Progenitor cell of endocrine pancreas (in vitro differentiated cells): ENCODE measurements at regions not wholly inside any gene's neighbourhood (a gene's known extent, or its start where the extent isn't known, plus 50 kb on each side); places are given as distances from the start of the nearest gene placed in this dataset.
A peak's percentile ranks its signal among the peaks of the same experiment; 100 is the strongest.
"Not testable (repeated sequence)": the region's sequence is repeated elsewhere in the genome, so short reads cannot be mapped to it uniquely, and the experiment has no call there.

Source experiments
- DNase-seq: peaks from one replicate; pipeline ENCODE4 v3.0.0; 2021; ENCODE audit warnings: low spot score; ENCODE audit not compliant: unreplicated experiment
- H3K27ac Mint-ChIP-seq: 2 replicates; pipeline ENCODE4 v1.8.0; 2021; ENCODE audit warnings: mild to moderate bottlenecking, moderate library complexity, mixed read lengths
- H3K27me3 Mint-ChIP-seq: 2 replicates; pipeline ENCODE4 v1.8.0; 2021; ENCODE audit warnings: mixed read lengths
- H3K36me3 Mint-ChIP-seq: 2 replicates; pipeline ENCODE4 v1.8.0; 2022; ENCODE audit warnings: mixed read lengths; ENCODE audit not compliant: insufficient read depth
- H3K4me1 Mint-ChIP-seq: 2 replicates; pipeline ENCODE4 v1.8.0; 2021; ENCODE audit warnings: low read depth, mixed read lengths
- H3K4me3 Mint-ChIP-seq: 2 replicates; pipeline ENCODE4 v1.8.0; 2021; ENCODE audit warnings: low read depth, mild to moderate bottlenecking, moderate library complexity, mixed read lengths
- H3K9me3 Mint-ChIP-seq: 2 replicates; pipeline ENCODE4 v1.8.0; 2021; ENCODE audit warnings: low read depth, mixed read lengths
- CTCF ChIP-seq: fragments of 200-600 bp; sonication (generic); IDR thresholded peaks from one replicate; pipeline ENCODE4 v1.5.0; 2021; ENCODE audit warnings: antibody characterized with exemption, mild to moderate bottlenecking; ENCODE audit not compliant: unreplicated experiment

- no peak for DNase-seq
- Mint-ChIP-seq H3K4me1 (peaks cover 2% of the 10 kb centered on the region), H3K27me3 (peaks cover 73% of the 10 kb centered on the region)
Observed at GRCh38 chr7:155396661-155397060, 61.3 kb upstream of the EN2 start.

GRCh38 chr7:155397758-155398714 is 59.9 kb upstream of the EN2 start:
- not testable (repeated sequence) for H3K36me3 Mint-ChIP-seq, H3K4me1 Mint-ChIP-seq, DNase-seq, H3K9me3 Mint-ChIP-seq, H3K4me3 Mint-ChIP-seq, H3K27ac Mint-ChIP-seq
- peaks cover 70% of the 10 kb centered on the region for H3K27me3 Mint-ChIP-seq

More at GRCh38 chr7:155396661-155397060, 61.3 kb upstream of the EN2 start:
- no peak for TF ChIP-seq CTCF
- Mint-ChIP-seq H3K27ac (no peak overlapping the region), H3K4me3 (no peak overlapping the region), H3K9me3 (peaks cover 3% of the 10 kb centered on the region), H3K36me3 (no peaks in the 10 kb centered on the region)

- no peak overlapping the region for H3K27ac Mint-ChIP-seq
- H3K9me3 Mint-ChIP-seq: peaks cover 3% of the 10 kb centered on the region
- TF ChIP-seq CTCF: peak; percentile 29
- no peaks in the 10 kb centered on the region for H3K36me3 Mint-ChIP-seq
- no peak overlapping the region for H3K4me3 Mint-ChIP-seq
- no peak for DNase-seq
- peaks cover 69% of the 10 kb centered on the region for H3K27me3 Mint-ChIP-seq
- peaks cover 3% of the 10 kb centered on the region for H3K4me1 Mint-ChIP-seq
Observed at GRCh38 chr7:155398944-155399343, 59.0 kb upstream of the EN2 start.

GRCh38 chr7:155399577-155399976 is 58.4 kb upstream of the EN2 start:
- no peaks in the 10 kb centered on the region for H3K36me3 Mint-ChIP-seq
- TF ChIP-seq CTCF: no peak
- peaks cover 68% of the 10 kb centered on the region for H3K27me3 Mint-ChIP-seq
- peaks cover 3% of the 10 kb centered on the region for H3K9me3 Mint-ChIP-seq
- DNase-seq: no peak
- peaks cover 3% of the 10 kb centered on the region for H3K4me1 Mint-ChIP-seq
- no peak overlapping the region for H3K4me3 Mint-ChIP-seq
- H3K27ac Mint-ChIP-seq: no peak overlapping the region

GRCh38 chr7:155401231-155401630 is 56.7 kb upstream of the EN2 start:
- DNase-seq: no peak
- H3K9me3 Mint-ChIP-seq: peaks cover 3% of the 10 kb centered on the region
- peaks cover 3% of the 10 kb centered on the region for H3K4me1 Mint-ChIP-seq
- no peak overlapping the region for H3K27ac Mint-ChIP-seq
- H3K27me3 Mint-ChIP-seq: peaks cover 62% of the 10 kb centered on the region
- no peak for TF ChIP-seq CTCF
- no peaks in the 10 kb centered on the region for H3K36me3 Mint-ChIP-seq
- H3K4me3 Mint-ChIP-seq: no peak overlapping the region

GRCh38 chr7:155401884-155402283 is 56.0 kb upstream of the EN2 start:
- no peak for TF ChIP-seq CTCF
- Mint-ChIP-seq H3K27ac (no peak overlapping the region), H3K27me3 (peaks cover 63% of the 10 kb centered on the region), H3K36me3 (no peaks in the 10 kb centered on the region), H3K9me3 (peaks cover 3% of the 10 kb centered on the region), H3K4me3 (no peak overlapping the region), H3K4me1 (peaks cover 3% of the 10 kb centered on the region)
- DNase-seq: no peak
